GM12878 (cell line): ENCODE measurements at regions not wholly inside any gene's neighbourhood (a gene's known extent, or its start where the extent isn't known, plus 50 kb on each side); places are given as distances from the start of the nearest gene placed in this dataset.

Experiments
- ATAC-seq: fragments of 200-7000 bp; cut with Tn5 transposase; 3 replicates; pipeline ENCODE4 v1.9.1; 2020; ENCODE audit warnings: mild to moderate bottlenecking, moderate library complexity
- BruUV-seq: library from RNA; stranded (reverse); fragments of 400-500 nt; replicated peaks from 2 replicates; lab custom pipeline; 2021; lab: Mats Ljungman, UMichigan
- CTCF ChIA-PET: fragments of 300-600 bp; sonication (Branson Sonifier 250); formaldehyde crosslinking; extraction: SDS; loops from one replicate; lab custom pipeline; 2021; ENCODE audit warnings: inconsistent platforms; lab: Yijun Ruan, JAX
- POLR2A ChIA-PET: fragments of 350-600 bp; formaldehyde crosslinking; extraction: SDS; loops from one replicate; lab custom pipeline; 2021; ENCODE audit warnings: inconsistent platforms; lab: Charles Lee
- RAD21 ChIA-PET: fragments of 300-600 bp; sonication (Branson Sonifier 250); formaldehyde crosslinking; loops from one replicate; lab custom pipeline; 2023; ENCODE audit warnings: antibody characterized with exemption; ENCODE audit not compliant: unreplicated experiment; lab: Charles Lee
- SMC1A ChIA-PET: fragments of 300-600 bp; sonication (Branson Sonifier 250); formaldehyde crosslinking; loops from one replicate; lab custom pipeline; 2023; ENCODE audit not compliant: unreplicated experiment, uncharacterized antibody; lab: Charles Lee
- DNase-seq: peaks from one replicate; pipeline ENCODE4 v3.0.0-alpha.2; 2011; ENCODE audit warnings: low read depth, low spot score
- FAIRE-seq: peaks from 3 replicates; lab custom pipeline; 2011; peaks lifted over from hg19 to GRCh38; lab: Jason Lieb, UNC
- H2AFZ ChIP-seq: 2 replicates; pipeline ENCODE4 v1.6.0; 2011; ENCODE audit warnings: low read depth, low read length, control low read depth; ENCODE audit not compliant: control insufficient read depth
- H3K27ac ChIP-seq: 2 replicates; pipeline ENCODE4 v1.5.1; 2011; ENCODE audit warnings: control low read depth; ENCODE audit not compliant: control insufficient read depth, insufficient read depth
- H3K27me3 ChIP-seq, 2 experiments: replicated peaks in 1 of 2; 2 replicates each; pipeline versions ENCODE4 v1.6.0 to v1.6.1; 2011; ENCODE audit warnings: low read length in 1 of 2; ENCODE audit not compliant: control insufficient read depth in 2 of 2, insufficient read depth in 2 of 2
- H3K36me3 ChIP-seq, 2 experiments: 2 replicates each; pipeline ENCODE4 v1.5.1; 2011; ENCODE audit warnings: low read length in 1 of 2; ENCODE audit not compliant: control insufficient read depth in 2 of 2, insufficient read depth in 2 of 2
- H3K4me1 ChIP-seq: 2 replicates; pipeline ENCODE4 v1.6.1; 2011; ENCODE audit warnings: mild to moderate bottlenecking, low read length, moderate library complexity, mixed read lengths; ENCODE audit not compliant: control insufficient read depth, insufficient read depth
- H3K4me2 ChIP-seq: 2 replicates; pipeline ENCODE4 v1.6.0; 2011; ENCODE audit warnings: control low read depth; ENCODE audit not compliant: control insufficient read depth, insufficient read depth
- H3K4me3 ChIP-seq: fragments of 200-600 bp; sonication (generic); 2 replicates; pipeline ENCODE4 v1.5.1; 2016
- H3K79me2 ChIP-seq: 2 replicates; pipeline ENCODE4 v1.6.0; 2011; ENCODE audit warnings: low read length; ENCODE audit not compliant: control insufficient read depth, insufficient read depth
- H3K9ac ChIP-seq: 2 replicates; pipeline ENCODE4 v1.8.0; 2011; ENCODE audit warnings: low read length, control low read depth, mixed read lengths; ENCODE audit not compliant: control insufficient read depth, insufficient read depth
- H3K9me3 ChIP-seq: replicated peaks from 3 replicates; pipeline ENCODE4 v1.5.1; 2011; ENCODE audit warnings: mild to moderate bottlenecking, low read length; ENCODE audit not compliant: control insufficient read depth, insufficient read depth
- H4K20me1 ChIP-seq: 2 replicates; pipeline ENCODE4 v1.6.0; 2011; ENCODE audit not compliant: control insufficient read depth, insufficient read depth
- ATF3 ChIP-seq: IDR thresholded peaks from 2 replicates; pipeline ENCODE4 v1.6.1; 2011; ENCODE audit warnings: low read depth, mild to moderate bottlenecking, low read length, moderate library complexity, borderline replicate concordance; ENCODE audit errors: extremely low read depth
- BMI1 ChIP-seq: fragments of 450-650 bp; IDR thresholded peaks from 2 replicates; pipeline ENCODE4 v1.6.1; 2016; ENCODE audit warnings: mild to moderate bottlenecking, moderate library complexity, borderline replicate concordance
- CHD2 ChIP-seq: IDR thresholded peaks from 2 replicates; pipeline ENCODE4 v1.6.1; 2011; ENCODE audit warnings: low read depth, low read length, improper control_type of control experiment, borderline replicate concordance
- CHD4 ChIP-seq: fragments of 200-600 bp; sonication (generic); IDR thresholded peaks from 2 replicates; pipeline ENCODE4 v1.6.1; 2016; ENCODE audit warnings: mild to moderate bottlenecking
- EED ChIP-seq: sonication (generic); IDR thresholded peaks from 2 replicates; pipeline ENCODE4 v1.6.1; 2016; ENCODE audit warnings: antibody characterized with exemption, low read depth
- EGR1 ChIP-seq, 2 experiments: IDR thresholded peaks; 1 replicate in 1 of 2; 2 replicates in 1 of 2; pipeline ENCODE4 v1.6.1; 2011 to 2012; ENCODE audit warnings: low read depth in 2 of 2, low read length in 2 of 2, borderline replicate concordance in 1 of 2, mild to moderate bottlenecking in 1 of 2, moderate library complexity in 1 of 2
- EZH2 ChIP-seq: IDR thresholded peaks from 2 replicates; pipeline ENCODE4 v1.6.1; 2012; ENCODE audit warnings: low read depth, mild to moderate bottlenecking, control low read depth, inconsistent platforms, low read length, borderline replicate concordance; ENCODE audit not compliant: control insufficient read depth
- HCFC1 ChIP-seq: fragments of 150-350 bp; IDR thresholded peaks from 2 replicates; pipeline ENCODE4 v1.6.1; 2014; ENCODE audit warnings: low read length
- HDAC2 ChIP-seq: fragments of 200-600 bp; sonication (generic); IDR thresholded peaks from 2 replicates; pipeline ENCODE4 v1.6.1; 2017
- HDGF ChIP-seq: fragments of 450-650 bp; IDR thresholded peaks from 2 replicates; pipeline ENCODE4 v1.6.1; 2016; ENCODE audit warnings: antibody characterized with exemption
- IKZF1 ChIP-seq: fragments of 450-650 bp; conservative IDR thresholded peaks from 2 replicates; pipeline ENCODE4 v1.6.1; 2017; ENCODE audit warnings: antibody characterized with exemption, mild to moderate bottlenecking
- JUNB ChIP-seq: IDR thresholded peaks from 2 replicates; pipeline ENCODE4 v1.6.1; 2016; ENCODE audit warnings: antibody characterized with exemption, mild to moderate bottlenecking
- MYC ChIP-seq: IDR thresholded peaks from 2 replicates; pipeline ENCODE4 v1.6.1; 2011; ENCODE audit warnings: mild to moderate bottlenecking, low read length, moderate library complexity, inconsistent platforms; ENCODE audit not compliant: insufficient read depth, insufficient replicate concordance, insufficient read length, severe bottlenecking
- RAD51 ChIP-seq: fragments of 450-650 bp; IDR thresholded peaks from 2 replicates; pipeline ENCODE4 v1.6.1; 2016; ENCODE audit warnings: moderate library complexity, mild to moderate bottlenecking, inconsistent platforms
- SREBF2 ChIP-seq: IDR thresholded peaks from 2 replicates; pipeline ENCODE4 v1.6.1; 2012; ENCODE audit warnings: mild to moderate bottlenecking, low read length
- STAT1 ChIP-seq: fragments of 450-650 bp; conservative IDR thresholded peaks from 2 replicates; pipeline ENCODE4 v1.6.1; 2014; ENCODE audit warnings: antibody characterized with exemption, mild to moderate bottlenecking
- TAF1 ChIP-seq: IDR thresholded peaks from 2 replicates; pipeline ENCODE4 v1.6.1; 2011; ENCODE audit warnings: mild to moderate bottlenecking, low read depth, low read length, borderline replicate concordance
- ZNF207 ChIP-seq: fragments of 450-650 bp; IDR thresholded peaks from 2 replicates; pipeline ENCODE4 v1.6.1; 2014; ENCODE audit warnings: antibody characterized with exemption, mild to moderate bottlenecking, borderline replicate concordance
- ZZZ3 ChIP-seq: IDR thresholded peaks from 2 replicates; pipeline ENCODE4 v1.6.1; 2011; ENCODE audit warnings: low read depth; ENCODE audit not compliant: control insufficient read depth, insufficient read length
- WGBS: methylation state at CpG from one replicate; pipeline ENCODE4 v1.1.6; 2016; ENCODE audit warnings: low lambda C conversion rate; ENCODE audit not compliant: insufficient replicate concordance, insufficient coverage; ENCODE audit errors: missing lambda C conversion rate; 5-methylcytosine and 5-hydroxymethylcytosine counted together
- in situ Hi-C: fragments of 300-500 bp; cut with MboI; formaldehyde crosslinking; loops from 9 replicates; pipeline ENCODE4 v1.14.3; 2018; ENCODE audit warnings: mixed read lengths
- intact Hi-C: fragments of 100-400 bp; cut with micrococcal nuclease; formaldehyde crosslinking; loops from one replicate; pipeline ENCODE4 v1.14.2; 2022; ENCODE audit not compliant: unreplicated experiment

GRCh38 chr9:107674721-107675277, 185.2 kb upstream of the KLF4 start:
- intact Hi-C loops (no loop called here), in situ Hi-C loops (no loop called here)
- Histone ChIP-seq H3K27me3 (no peaks in the 10 kb centered on the region), H2AFZ (no peak overlapping the region), H3K9me3 (no peaks in the 10 kb centered on the region), H3K79me2 (no peaks in the 10 kb centered on the region), H3K36me3 (no peaks in the 10 kb centered on the region), H4K20me1 (no peaks in the 10 kb centered on the region), H3K4me1 (no peaks in the 10 kb centered on the region), H3K27ac (no peak overlapping the region), H3K4me2 (no peak overlapping the region), H3K9ac (no peak overlapping the region), H3K4me3 (no peak overlapping the region)
- BruUV-seq = no TSS peak
- no peak for TF ChIP-seq RAD51
- no peak for TF ChIP-seq MYC
- TF ChIP-seq STAT1 = no peak
- no peak for TF ChIP-seq JUNB
- no peak for TF ChIP-seq CHD2
- ATAC-seq (no peak), FAIRE-seq (no peak), DNase-seq (no peak)
- 57% methylated on average over 5 of the region's 5 CpGs for WGBS
- SMC1A ChIA-PET = interaction anchor here (0.8 kb wide), 1 partner anchor 106 kb away, joined by 4 read pairs; no protein-coding TSS in a partner anchor
- RAD21 ChIA-PET = no interaction called here
- CTCF ChIA-PET = no interaction called here
- POLR2A ChIA-PET = no interaction called here

- no peak for ATAC-seq
- TF ChIP-seq ZZZ3 = no peak
- no peak for TF ChIP-seq BMI1
- no peak for TF ChIP-seq CHD4
- TF ChIP-seq HCFC1 = no peak
- TF ChIP-seq TAF1 = no peak
- no peak for TF ChIP-seq HDGF
- no peak for TF ChIP-seq ZNF207
- TF ChIP-seq STAT1 = no peak
- TF ChIP-seq EGR1 (IDR thresholded peaks at IDR 0.05; ENCODE audit: borderline replicate concordance in 1 of 2, low read depth in 2 of 2, low read length in 2 of 2) = no peak
- no peak for TF ChIP-seq IKZF1
- TF ChIP-seq SREBF2 = no peak
- TF ChIP-seq EZH2 = no peak
- no peak for TF ChIP-seq ATF3
- no peak for TF ChIP-seq EED
- TF ChIP-seq HDAC2 = no peak
- TF ChIP-seq, all 136 proteins: peak for 0
- H3K4me1 ChIP-seq = no peaks in the 10 kb centered on the region
- H2AFZ ChIP-seq = no peak overlapping the region
- H4K20me1 ChIP-seq = no peaks in the 10 kb centered on the region
- BruUV-seq = no TSS peak
- H3K36me3 ChIP-seq = no peaks in the 10 kb centered on the region
- H3K79me2 ChIP-seq = no peaks in the 10 kb centered on the region
- in situ Hi-C loops = no loop called here
- H3K9me3 ChIP-seq = no peaks in the 10 kb centered on the region
- no peak overlapping the region for H3K4me2 ChIP-seq
- H3K4me3 ChIP-seq = no peak overlapping the region
- ChIA-PET POLR2A (no interaction called here), RAD21 (no interaction called here), SMC1A (no interaction called here), CTCF (no interaction called here)
- no peak for FAIRE-seq
- no peak overlapping the region for H3K27ac ChIP-seq
- intact Hi-C loops = no loop called here
- H3K9ac ChIP-seq = no peak overlapping the region
- H3K27me3 ChIP-seq = no peaks in the 10 kb centered on the region
- DNase-seq = no peak
- 5% methylated on average over 3 of the region's 3 CpGs for WGBS
Observed at GRCh38 chr9:107673861-107674720, 184.5 kb upstream of the KLF4 start.
